DND-41 (cell line): ENCODE measurements at regions not wholly inside any gene's neighbourhood (a gene's known extent, or its start where the extent isn't known, plus 50 kb on each side); places are given as distances from the start of the nearest gene placed in this dataset.

Experiments used
- EZH2 ChIP-seq: IDR thresholded peaks from 3 replicates; pipeline ENCODE4 v1.6.1; 2012; ENCODE audit warnings: borderline replicate concordance, low read depth, mild to moderate bottlenecking, moderate library complexity, low read length, inconsistent platforms; ENCODE audit not compliant: severe bottlenecking
- TF ChIP-seq, protein P1 (sequence below): IDR thresholded peaks from 2 replicates; pipeline ENCODE4 v1.5.1; 2012; ENCODE audit warnings: borderline replicate concordance, low read length, moderate library complexity, mild to moderate bottlenecking; ENCODE audit not compliant: poor library complexity, severe bottlenecking; ENCODE audit errors: extremely low read depth

DNA sequence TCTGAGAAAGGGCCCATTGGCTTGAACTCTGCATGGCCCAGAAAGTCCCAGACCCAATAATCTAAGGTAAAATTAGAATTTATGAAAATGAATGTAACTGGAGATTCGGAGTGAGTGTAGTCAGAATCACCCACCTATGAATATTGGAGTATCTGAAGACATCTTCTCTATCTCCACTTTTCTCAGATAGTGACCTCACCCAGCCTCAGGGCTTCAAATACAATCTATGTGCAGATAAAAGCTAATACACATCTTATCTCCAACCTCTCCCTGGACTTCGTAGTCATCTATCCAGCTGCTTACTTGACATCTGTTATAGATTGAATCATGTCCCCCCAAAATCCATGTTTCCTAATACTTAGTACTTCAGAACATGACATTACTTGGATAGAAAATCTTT, 263.2 kb downstream of the RAD51AP2 start:
- TF ChIP-seq, protein P1, sequence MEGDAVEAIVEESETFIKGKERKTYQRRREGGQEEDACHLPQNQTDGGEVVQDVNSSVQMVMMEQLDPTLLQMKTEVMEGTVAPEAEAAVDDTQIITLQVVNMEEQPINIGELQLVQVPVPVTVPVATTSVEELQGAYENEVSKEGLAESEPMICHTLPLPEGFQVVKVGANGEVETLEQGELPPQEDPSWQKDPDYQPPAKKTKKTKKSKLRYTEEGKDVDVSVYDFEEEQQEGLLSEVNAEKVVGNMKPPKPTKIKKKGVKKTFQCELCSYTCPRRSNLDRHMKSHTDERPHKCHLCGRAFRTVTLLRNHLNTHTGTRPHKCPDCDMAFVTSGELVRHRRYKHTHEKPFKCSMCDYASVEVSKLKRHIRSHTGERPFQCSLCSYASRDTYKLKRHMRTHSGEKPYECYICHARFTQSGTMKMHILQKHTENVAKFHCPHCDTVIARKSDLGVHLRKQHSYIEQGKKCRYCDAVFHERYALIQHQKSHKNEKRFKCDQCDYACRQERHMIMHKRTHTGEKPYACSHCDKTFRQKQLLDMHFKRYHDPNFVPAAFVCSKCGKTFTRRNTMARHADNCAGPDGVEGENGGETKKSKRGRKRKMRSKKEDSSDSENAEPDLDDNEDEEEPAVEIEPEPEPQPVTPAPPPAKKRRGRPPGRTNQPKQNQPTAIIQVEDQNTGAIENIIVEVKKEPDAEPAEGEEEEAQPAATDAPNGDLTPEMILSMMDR: no peak
- TF ChIP-seq EZH2: no peak
